ENCODE measurements at regions not wholly inside any gene's neighbourhood (a gene's known extent, or its start where the extent isn't known, plus 50 kb on each side); places are given as distances from the start of the nearest gene placed in this dataset.

DNA sequence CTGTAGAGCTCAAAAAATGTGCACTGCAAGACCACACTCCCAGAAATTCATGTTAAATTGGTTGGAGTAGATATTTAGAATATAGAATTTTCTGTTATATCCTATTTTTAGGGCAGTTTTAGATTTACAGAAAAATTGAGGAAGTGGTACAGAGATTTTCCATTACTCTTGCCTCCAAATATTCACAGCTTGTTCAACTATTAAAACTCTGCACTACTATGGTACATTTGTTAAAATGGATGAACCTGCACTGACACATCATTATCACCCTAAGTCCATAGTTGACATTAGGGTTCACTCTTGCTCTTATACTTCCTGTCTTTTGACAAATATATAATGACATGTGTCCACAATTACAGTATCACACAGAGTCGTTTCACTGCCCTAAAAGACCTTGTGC lies 1724.5 kb downstream of the C4orf33 start:
- no peak overlapping the region for H2BK20ac ChIP-seq (ENCODE audit: low read depth, low read length)
- no peak overlapping the region for H3K4me2 ChIP-seq (ENCODE audit: low read depth, low read length)
- ATAC-seq (ENCODE audit: low read depth) (no peak), DNase-seq (no peak)
- BruUV-seq (replicated peaks) = no TSS peak
- no peak overlapping the region for H2BK120ac ChIP-seq (ENCODE audit: low read depth, low read length)
- peaks cover 2% of the 10 kb centered on the region for H3K9me3 ChIP-seq (ENCODE audit: control insufficient read depth, insufficient read depth, low read length)
- H3K9me1 ChIP-seq (ENCODE audit: insufficient read depth, low read length) = no peaks in the 10 kb centered on the region
- H3K4me1 ChIP-seq (ENCODE audit: control insufficient read depth, insufficient read depth, low read length) = no peaks in the 10 kb centered on the region
- POLR2A ChIA-PET (ENCODE audit: unreplicated experiment) = no interaction called here
- no peak overlapping the region for H3K14ac ChIP-seq (replicated peaks; ENCODE audit: low read depth, low read length)
- H2AK9ac ChIP-seq (replicated peaks; ENCODE audit: low read depth, low read length, poor library complexity) = no peak overlapping the region
- no peak overlapping the region for H3K23ac ChIP-seq (ENCODE audit: low read depth, low read length)
- CTCF ChIA-PET = no interaction called here
- no peak overlapping the region for H3K4me3 ChIP-seq (ENCODE audit: insufficient read depth, low read depth, low read length)
- intact Hi-C loops (cut with micrococcal nuclease) = no loop called here
- no peak overlapping the region for H3K18ac ChIP-seq (ENCODE audit: low read depth, low read length)
- no peak overlapping the region for H3K56ac ChIP-seq (ENCODE audit: extremely low read depth, insufficient read depth, low read length)
- no peaks in the 10 kb centered on the region for H3K79me1 ChIP-seq (ENCODE audit: low read depth in 1 of 2, low read length in 2 of 2)
- no peaks in the 10 kb centered on the region for H4K20me1 ChIP-seq (ENCODE audit: insufficient read depth, low read length)
- in situ Hi-C loops (cut with MboI; ENCODE audit: low sequenced_read_pairs) = no loop called here
- no peaks in the 10 kb centered on the region for H3K27me3 ChIP-seq (ENCODE audit: control insufficient read depth, insufficient read depth, low read length)
- H3K4ac ChIP-seq (ENCODE audit: low read depth, low read length) = no peak overlapping the region
- WGBS, 2 experiments (ENCODE audit: extremely low coverage in 2 of 2, insufficient read length in 1 of 2) = no CpG with 5 or more reads among the region's 1 CpG
- no peak overlapping the region for H2BK15ac ChIP-seq (ENCODE audit: low read depth, low read length)
- H2AFZ ChIP-seq (replicated peaks; ENCODE audit: low read length, poor library complexity) = no peak overlapping the region
- no peaks in the 10 kb centered on the region for H3K36me3 ChIP-seq (ENCODE audit: control insufficient read depth, insufficient read depth, low read length)
- H3K27ac ChIP-seq (ENCODE audit: insufficient read depth, low read length) = no peak overlapping the region
- H3K9ac ChIP-seq (ENCODE audit: low read depth, low read length) = no peak overlapping the region
- no peak overlapping the region for H4K5ac ChIP-seq (ENCODE audit: low read depth, low read length)
- dilution Hi-C loops (cut with HindIII; ENCODE audit: low sequenced_read_pairs, unreplicated experiment) = no loop called here
- no peak overlapping the region for H2BK5ac ChIP-seq (ENCODE audit: low read depth, low read length, poor library complexity, severe bottlenecking)
- H4K91ac ChIP-seq (ENCODE audit: insufficient read depth, low read depth, low read length) = no peak overlapping the region
- TF ChIP-seq CHD1 (IDR thresholded peaks at IDR 0.05; ENCODE audit: low read depth, low read length) = no peak
- TF ChIP-seq, protein P1, sequence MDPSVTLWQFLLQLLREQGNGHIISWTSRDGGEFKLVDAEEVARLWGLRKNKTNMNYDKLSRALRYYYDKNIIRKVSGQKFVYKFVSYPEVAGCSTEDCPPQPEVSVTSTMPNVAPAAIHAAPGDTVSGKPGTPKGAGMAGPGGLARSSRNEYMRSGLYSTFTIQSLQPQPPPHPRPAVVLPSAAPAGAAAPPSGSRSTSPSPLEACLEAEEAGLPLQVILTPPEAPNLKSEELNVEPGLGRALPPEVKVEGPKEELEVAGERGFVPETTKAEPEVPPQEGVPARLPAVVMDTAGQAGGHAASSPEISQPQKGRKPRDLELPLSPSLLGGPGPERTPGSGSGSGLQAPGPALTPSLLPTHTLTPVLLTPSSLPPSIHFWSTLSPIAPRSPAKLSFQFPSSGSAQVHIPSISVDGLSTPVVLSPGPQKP (IDR thresholded peaks at IDR 0.05; ENCODE audit: borderline replicate concordance, low read depth, low read length) = no peak
- TF ChIP-seq RCOR1 (IDR thresholded peaks at IDR 0.05; ENCODE audit: insufficient replicate concordance, low read length) = no peak
- TF ChIP-seq, protein P2, sequence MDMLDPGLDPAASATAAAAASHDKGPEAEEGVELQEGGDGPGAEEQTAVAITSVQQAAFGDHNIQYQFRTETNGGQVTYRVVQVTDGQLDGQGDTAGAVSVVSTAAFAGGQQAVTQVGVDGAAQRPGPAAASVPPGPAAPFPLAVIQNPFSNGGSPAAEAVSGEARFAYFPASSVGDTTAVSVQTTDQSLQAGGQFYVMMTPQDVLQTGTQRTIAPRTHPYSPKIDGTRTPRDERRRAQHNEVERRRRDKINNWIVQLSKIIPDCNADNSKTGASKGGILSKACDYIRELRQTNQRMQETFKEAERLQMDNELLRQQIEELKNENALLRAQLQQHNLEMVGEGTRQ (IDR thresholded peaks at IDR 0.05; ENCODE audit: low read depth, low read length) = no peak
- TF ChIP-seq, protein P3, sequence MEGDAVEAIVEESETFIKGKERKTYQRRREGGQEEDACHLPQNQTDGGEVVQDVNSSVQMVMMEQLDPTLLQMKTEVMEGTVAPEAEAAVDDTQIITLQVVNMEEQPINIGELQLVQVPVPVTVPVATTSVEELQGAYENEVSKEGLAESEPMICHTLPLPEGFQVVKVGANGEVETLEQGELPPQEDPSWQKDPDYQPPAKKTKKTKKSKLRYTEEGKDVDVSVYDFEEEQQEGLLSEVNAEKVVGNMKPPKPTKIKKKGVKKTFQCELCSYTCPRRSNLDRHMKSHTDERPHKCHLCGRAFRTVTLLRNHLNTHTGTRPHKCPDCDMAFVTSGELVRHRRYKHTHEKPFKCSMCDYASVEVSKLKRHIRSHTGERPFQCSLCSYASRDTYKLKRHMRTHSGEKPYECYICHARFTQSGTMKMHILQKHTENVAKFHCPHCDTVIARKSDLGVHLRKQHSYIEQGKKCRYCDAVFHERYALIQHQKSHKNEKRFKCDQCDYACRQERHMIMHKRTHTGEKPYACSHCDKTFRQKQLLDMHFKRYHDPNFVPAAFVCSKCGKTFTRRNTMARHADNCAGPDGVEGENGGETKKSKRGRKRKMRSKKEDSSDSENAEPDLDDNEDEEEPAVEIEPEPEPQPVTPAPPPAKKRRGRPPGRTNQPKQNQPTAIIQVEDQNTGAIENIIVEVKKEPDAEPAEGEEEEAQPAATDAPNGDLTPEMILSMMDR (conservative IDR thresholded peaks at IDR 0.05; ENCODE audit: low read depth, low read length) = no peak
- TF ChIP-seq MAZ (IDR thresholded peaks at IDR 0.05; ENCODE audit: borderline replicate concordance, low read depth, low read length) = no peak
- no peak for TF ChIP-seq POLR2A (IDR thresholded peaks at IDR 0.05; ENCODE audit: low read depth, low read length)
- no peak for TF ChIP-seq SMC3 (IDR thresholded peaks at IDR 0.05; ENCODE audit: low read depth, low read length)
- no peak for TF ChIP-seq CEBPB (IDR thresholded peaks at IDR 0.05; ENCODE audit: low read depth, low read length)
- TF ChIP-seq RFX5 (IDR thresholded peaks at IDR 0.05; ENCODE audit: low read depth, low read length) = no peak
- no peak for TF ChIP-seq MXI1 (IDR thresholded peaks at IDR 0.05; ENCODE audit: borderline replicate concordance, low read depth, low read length)
- no peak overlapping the region for H4K8ac ChIP-seq (ENCODE audit: low read depth in 2 of 2, low read length in 2 of 2)
- H2AK5ac ChIP-seq (ENCODE audit: low read depth, low read length) = no peak overlapping the region

Measured in IMR-90 (cell line).